H1 (cell line): ENCODE measurements at regions not wholly inside any gene's neighbourhood (a gene's known extent, or its start where the extent isn't known, plus 50 kb on each side); places are given as distances from the start of the nearest gene placed in this dataset.

Experiments used
- CTCF ChIA-PET: fragments of 300-600 bp; sonication (Branson Sonifier 250); formaldehyde crosslinking; loops from one replicate; lab custom pipeline; 2021; ENCODE audit not compliant: partially characterized antibody; lab: Charles Lee
- POLR2A ChIA-PET: fragments of 300-600 bp; sonication (Branson Sonifier 250); formaldehyde crosslinking; loops from one replicate; lab custom pipeline; 2021; ENCODE audit warnings: inconsistent platforms; ENCODE audit not compliant: partially characterized antibody; lab: Charles Lee
- DNase-seq, 2 experiments: peaks; one replicate each; pipeline versions ENCODE4 v3.0.0 to v3.0.0-alpha.2; 2010 to 2022; ENCODE audit warnings: low spot score in 2 of 2, low read depth in 1 of 2, mixed read lengths in 1 of 2
- FAIRE-seq: peaks from 2 replicates; lab custom pipeline; 2011; peaks lifted over from hg19 to GRCh38; lab: Jason Lieb, UNC
- H2AFZ ChIP-seq: 2 replicates; pipeline ENCODE4 v1.8.1; 2012; ENCODE audit warnings: low read length, inconsistent platforms
- H2AK5ac ChIP-seq: 2 replicates; pipeline ENCODE4 v1.6.1; 2013; ENCODE audit warnings: low read depth, low read length
- H2BK120ac ChIP-seq: replicated peaks from 2 replicates; pipeline ENCODE3; 2013; ENCODE audit warnings: low read depth, low read length, inconsistent platforms
- H2BK12ac ChIP-seq: 2 replicates; pipeline ENCODE4 v1.6.1; 2013; ENCODE audit warnings: low read depth, low read length
- H2BK15ac ChIP-seq: 2 replicates; pipeline ENCODE4 v1.6.1; 2013; ENCODE audit warnings: low read length
- H2BK20ac ChIP-seq: 2 replicates; pipeline ENCODE4 v1.6.1; 2013; ENCODE audit warnings: low read length
- H2BK5ac ChIP-seq: 2 replicates; pipeline ENCODE4 v1.6.1; 2013; ENCODE audit warnings: low read depth, low read length
- H3K14ac ChIP-seq: 2 replicates; pipeline ENCODE4 v1.6.1; 2013; ENCODE audit warnings: inconsistent platforms; ENCODE audit not compliant: insufficient read length
- H3K18ac ChIP-seq: 2 replicates; pipeline ENCODE4 v1.6.1; 2013; ENCODE audit warnings: low read length; ENCODE audit errors: extremely low read depth
- H3K23ac ChIP-seq: 2 replicates; pipeline ENCODE4 v1.6.1; 2013; ENCODE audit warnings: inconsistent platforms; ENCODE audit not compliant: insufficient read length
- H3K23me2 ChIP-seq: 2 replicates; pipeline ENCODE4 v1.6.1; 2013; ENCODE audit warnings: low read depth, low read length
- H3K27ac ChIP-seq: 2 replicates; pipeline ENCODE4 v1.6.1; 2011; ENCODE audit warnings: low read depth, low read length, inconsistent platforms
- H3K27me3 ChIP-seq, 4 experiments: replicated peaks in 1 of 4; 1 replicate in 1 of 4; 2 replicates in 3 of 4; pipeline versions ENCODE4 v1.6.1 to v1.8.1; 2011 to 2013; ENCODE audit warnings: low read length in 3 of 4, mild to moderate bottlenecking in 3 of 4, inconsistent platforms in 2 of 4, mixed read lengths in 2 of 4, moderate library complexity in 1 of 4; ENCODE audit not compliant: control insufficient read depth in 3 of 4, insufficient read depth in 3 of 4; ENCODE audit errors: extremely low read depth in 1 of 4
- H3K36me3 ChIP-seq, 4 experiments: 2 replicates each; pipeline versions ENCODE4 v1.6.1 to v1.8.1; 2011 to 2013; ENCODE audit warnings: mild to moderate bottlenecking in 4 of 4, low read length in 3 of 4, moderate library complexity in 2 of 4, control low read depth in 1 of 4, inconsistent platforms in 1 of 4; ENCODE audit not compliant: insufficient read depth in 4 of 4, control insufficient read depth in 2 of 4
- H3K4ac ChIP-seq: replicated peaks from 2 replicates; pipeline ENCODE3; 2013; ENCODE audit warnings: low read length, low read depth, mixed read lengths, inconsistent platforms; ENCODE audit not compliant: insufficient read length
- H3K4me1 ChIP-seq, 4 experiments: replicated peaks in 1 of 4; 1 replicate in 1 of 4; 2 replicates in 3 of 4; pipeline versions ENCODE4 v1.6.1 to v1.8.1; 2011 to 2013; ENCODE audit warnings: low read length in 3 of 4, inconsistent platforms in 2 of 4, mixed read lengths in 1 of 4; ENCODE audit not compliant: insufficient read depth in 4 of 4, control insufficient read depth in 3 of 4
- H3K4me2 ChIP-seq, 2 experiments: 2 replicates each; pipeline versions ENCODE4 v1.6.1 to v1.8.1; 2011 to 2013; ENCODE audit warnings: low read depth in 2 of 2, low read length in 2 of 2, control low read depth in 1 of 2, inconsistent platforms in 1 of 2, mild to moderate bottlenecking in 1 of 2; ENCODE audit not compliant: insufficient read depth in 1 of 2
- H3K4me3 ChIP-seq, 4 experiments: fragments of 200-600, 300-600 bp in 1 of 4; sonication (generic), shearing (Covaris generic), sonication (Bioruptor Twin) in 1 of 4; 2 replicates each; pipeline versions ENCODE4 v1.5.1 to v1.8.1; 2011 to 2016; ENCODE audit warnings: low read length in 4 of 4, low read depth in 3 of 4, control low read depth in 2 of 4, inconsistent platforms in 2 of 4, mild to moderate bottlenecking in 2 of 4, mixed read lengths in 1 of 4, moderate library complexity in 1 of 4; ENCODE audit not compliant: insufficient read depth in 2 of 4; ENCODE audit errors: extremely low read depth in 1 of 4
- H3K56ac ChIP-seq: replicated peaks from 2 replicates; pipeline ENCODE3; 2013; ENCODE audit warnings: low read depth, mild to moderate bottlenecking, mixed read lengths, low read length, inconsistent platforms; ENCODE audit not compliant: insufficient read length
- H3K79me1 ChIP-seq: 2 replicates; pipeline ENCODE4 v1.6.1; 2013; ENCODE audit warnings: low read depth, low read length, control low read depth
- H3K79me2 ChIP-seq, 2 experiments: 2 replicates each; pipeline versions ENCODE4 v1.6.1 to v1.8.1; 2012 to 2013; ENCODE audit warnings: low read length in 2 of 2, mild to moderate bottlenecking in 2 of 2, inconsistent platforms in 1 of 2; ENCODE audit not compliant: insufficient read depth in 2 of 2, control insufficient read depth in 1 of 2
- H3K9ac ChIP-seq, 4 experiments: replicated peaks in 1 of 4; 1 replicate in 1 of 4; 2 replicates in 3 of 4; pipeline versions ENCODE4 v1.6.1 to v1.8.1; 2011 to 2013; ENCODE audit warnings: low read depth in 3 of 4, low read length in 3 of 4, control low read depth in 2 of 4, mild to moderate bottlenecking in 2 of 4, moderate library complexity in 2 of 4, inconsistent platforms in 1 of 4; ENCODE audit errors: extremely low read depth in 1 of 4
- H3K9me3 ChIP-seq, 2 experiments: 2 replicates each; pipeline versions ENCODE4 v1.6.1 to v1.8.1; 2012 to 2013; ENCODE audit warnings: mild to moderate bottlenecking in 2 of 2, moderate library complexity in 2 of 2, control low read depth in 1 of 2, inconsistent platforms in 1 of 2, low read depth in 1 of 2, low read length in 1 of 2, mixed read lengths in 1 of 2; ENCODE audit not compliant: insufficient read depth in 2 of 2
- H4K20me1 ChIP-seq, 2 experiments: replicated peaks in 1 of 2; 2 replicates each; pipeline versions ENCODE3 to v1.8.1; 2011 to 2013; ENCODE audit warnings: inconsistent platforms in 2 of 2, low read length in 2 of 2, mild to moderate bottlenecking in 1 of 2; ENCODE audit not compliant: insufficient read depth in 2 of 2, control insufficient read depth in 1 of 2
- H4K5ac ChIP-seq: 2 replicates; pipeline ENCODE4 v1.6.1; 2013; ENCODE audit warnings: low read length, low read depth, mixed read lengths, inconsistent platforms; ENCODE audit not compliant: insufficient read length
- H4K8ac ChIP-seq: 2 replicates; pipeline ENCODE4 v1.8.0; 2013; ENCODE audit warnings: mild to moderate bottlenecking, moderate library complexity, low read length, inconsistent platforms; ENCODE audit not compliant: insufficient read depth; ENCODE audit errors: extremely low read depth
- H4K91ac ChIP-seq: replicated peaks from 2 replicates; pipeline ENCODE3; 2013; ENCODE audit warnings: low read length, mixed read lengths, inconsistent platforms; ENCODE audit not compliant: insufficient read length
- CHD1 ChIP-seq: IDR thresholded peaks from 2 replicates; pipeline ENCODE4 v1.6.1; 2012; ENCODE audit warnings: low read depth, low read length, improper control_type of control experiment
- EP300 ChIP-seq, 2 experiments: IDR thresholded peaks; 1 replicate in 1 of 2; 2 replicates in 1 of 2; pipeline ENCODE4 v1.6.1; 2011 to 2012; ENCODE audit warnings: low read depth in 2 of 2, low read length in 2 of 2, mild to moderate bottlenecking in 2 of 2, borderline replicate concordance in 1 of 2, inconsistent platforms in 1 of 2, moderate library complexity in 1 of 2
- FOSL1 ChIP-seq: IDR thresholded peaks from 2 replicates; pipeline ENCODE4 v1.6.1; 2011; ENCODE audit warnings: mild to moderate bottlenecking, low read depth, low read length, moderate library complexity; ENCODE audit not compliant: insufficient read depth
- KDM1A ChIP-seq: fragments of 200-600, 300-600 bp; sonication (generic); IDR thresholded peaks from 2 replicates; pipeline ENCODE4 v1.7.1; 2016; ENCODE audit warnings: mild to moderate bottlenecking, low read length, borderline replicate concordance
- KDM5A ChIP-seq: fragments of 200-600 bp; IDR thresholded peaks from 2 replicates; pipeline ENCODE4 v1.7.1; 2012; ENCODE audit warnings: mild to moderate bottlenecking, low read length, inconsistent platforms, mixed read lengths
- POU5F1 ChIP-seq: IDR thresholded peaks from 2 replicates; pipeline ENCODE4 v1.6.1; 2011; ENCODE audit warnings: low read depth, mild to moderate bottlenecking, low read length, moderate library complexity
- RFX5 ChIP-seq: IDR thresholded peaks from 2 replicates; pipeline ENCODE4 v1.6.1; 2011; ENCODE audit warnings: low read depth, low read length, improper control_type of control experiment, borderline replicate concordance
- TAF7 ChIP-seq: optimal IDR thresholded peaks from 2 replicates; pipeline ENCODE3; 2011; ENCODE audit warnings: low read depth, mild to moderate bottlenecking, inconsistent platforms, low read length, moderate library complexity, borderline replicate concordance
- WGBS, 2 experiments: shearing (Covaris generic) in 1 of 2; methylation state at CpG; one replicate each; pipeline versions ENCODE4 v1.1.6 to v1.1.7; 2013 to 2015; ENCODE audit warnings: low lambda C conversion rate in 2 of 2, mixed read lengths in 2 of 2, inconsistent platforms in 1 of 2, low coverage in 1 of 2, missing lambda C conversion rate in 1 of 2; ENCODE audit not compliant: insufficient replicate concordance in 2 of 2, insufficient coverage in 1 of 2, insufficient read length in 1 of 2; ENCODE audit errors: extremely low coverage in 1 of 2, missing lambda C conversion rate in 1 of 2; 5-methylcytosine and 5-hydroxymethylcytosine counted together

- H3K36me3 ChIP-seq, result no peaks in the 10 kb centered on the region
- H2AFZ ChIP-seq, result no peak overlapping the region
- no peaks in the 10 kb centered on the region for H3K79me2 ChIP-seq
- H2BK12ac ChIP-seq, result no peak overlapping the region
- H2BK20ac ChIP-seq, result no peak overlapping the region
- H4K8ac ChIP-seq, result no peak overlapping the region
- no peak overlapping the region for H3K14ac ChIP-seq
- H3K9ac ChIP-seq, result no peak overlapping the region
- peaks cover 0 to 1% (median 0%) of the 10 kb centered on the region in 4 experiments; a peak in 1 of 7 replicates for H3K27me3 ChIP-seq
- H3K4me3 ChIP-seq, result no peak overlapping the region
- no peak overlapping the region for H3K4me2 ChIP-seq
- ChIA-PET CTCF (no interaction called here), POLR2A (no interaction called here)
- H2BK120ac ChIP-seq, result no peak overlapping the region
- TF ChIP-seq EP300 (IDR thresholded peaks at IDR 0.05; ENCODE audit: borderline replicate concordance in 1 of 2, low read depth in 2 of 2, low read length in 2 of 2), result no peak
- TF ChIP-seq KDM5A, result no peak
- TF ChIP-seq KDM1A, result no peak
- TF ChIP-seq FOSL1, result no peak
- TF ChIP-seq CHD1, result no peak
- TF ChIP-seq POU5F1, result no peak
- no peak for TF ChIP-seq TAF7
- no peak for TF ChIP-seq RFX5
- no peak overlapping the region for H3K23ac ChIP-seq
- no peaks in the 10 kb centered on the region for H3K79me1 ChIP-seq
- no peak overlapping the region for H2BK15ac ChIP-seq
- no peak overlapping the region for H3K27ac ChIP-seq
- H3K4me1 ChIP-seq, result no peaks in the 10 kb centered on the region
- H3K4ac ChIP-seq, result no peak overlapping the region
- H3K56ac ChIP-seq, result no peak overlapping the region
- no peaks in the 10 kb centered on the region for H4K20me1 ChIP-seq
- H3K18ac ChIP-seq, result no peak overlapping the region
- FAIRE-seq, result no peak
- no peak overlapping the region for H4K5ac ChIP-seq
- H4K91ac ChIP-seq, result no peak overlapping the region
- DNase-seq, result no peak
- no peak overlapping the region for H2AK5ac ChIP-seq
- no peaks in the 10 kb centered on the region for H3K23me2 ChIP-seq
- peaks cover 0 to 2% of the 10 kb centered on the region in 2 experiments; a peak in 1 of 4 replicates for H3K9me3 ChIP-seq
- H2BK5ac ChIP-seq, result no peak overlapping the region
- 91% methylated on average over 3 of the region's 3 CpGs; no CpG with 5 or more reads in 1 of the 2 experiments for WGBS, 2 experiments
These were observed 571.9 kb downstream of the NYAP2 start for GRCh38 chr2:225971433-225971832.
